Ascending aorta (tissue), 2 donors: ENCODE measurements at regions not wholly inside any gene's neighbourhood (a gene's known extent, or its start where the extent isn't known, plus 50 kb on each side); places are given as distances from the start of the nearest gene placed in this dataset.

Experiments
- DNase-seq, 2 donors: peaks; one replicate each; pipeline ENCODE4 v3.0.0-alpha.2; 2019; ENCODE audit warnings: low spot score in 2 of 2
- H3K27ac ChIP-seq, 2 donors: fragments of 200-600 bp; sonication (generic); one replicate each; pipeline ENCODE4 v1.5.1; 2016 to 2017; ENCODE audit warnings: mild to moderate bottlenecking in 1 of 2
- H3K27me3 ChIP-seq: fragments of 200-600 bp; sonication (generic); one replicate; pipeline ENCODE4 v1.5.1; 2017
- H3K36me3 ChIP-seq, 2 donors: fragments of 200-600 bp; sonication (generic); one replicate each; pipeline ENCODE4 v1.5.1; 2016
- H3K4me1 ChIP-seq, 2 donors: fragments of 200-600 bp; sonication (generic); one replicate each; pipeline ENCODE4 v1.5.1; 2016 to 2017; ENCODE audit warnings: mild to moderate bottlenecking in 1 of 2
- H3K4me3 ChIP-seq, 2 donors: fragments of 200-600 bp; sonication (generic); one replicate each; pipeline ENCODE4 v1.5.1; 2016 to 2017; ENCODE audit warnings: mild to moderate bottlenecking in 1 of 2
- H3K9me3 ChIP-seq, 2 donors: fragments of 200-600 bp; sonication (generic); one replicate each; pipeline ENCODE4 v1.5.1; 2016
- CTCF ChIP-seq, 3 experiments: fragments of 200-600 bp in 2 of 3; fragments of 450-650 bp in 1 of 3; sonication (generic) in 2 of 3; IDR thresholded peaks; one replicate each; pipeline ENCODE4 v1.5.1; 2016 to 2019; ENCODE audit warnings: antibody characterized with exemption in 3 of 3, mild to moderate bottlenecking in 1 of 3, moderate library complexity in 1 of 3
- intact Hi-C: fragments of 100-400 bp; cut with DNase I; formaldehyde crosslinking; loops from one replicate; pipeline ENCODE4 v1.15.1; 2023

- peaks cover 3 to 8% of the 10 kb centered on the region in 2 donors for H3K4me1 ChIP-seq
- intact Hi-C loops = no loop called here
- H3K9me3 ChIP-seq = no peaks in the 10 kb centered on the region
- DNase-seq = no peak
- H3K36me3 ChIP-seq = no peaks in the 10 kb centered on the region
- H3K27me3 ChIP-seq = no peaks in the 10 kb centered on the region
- H3K27ac ChIP-seq = peak overlapping the region in 1 of 2 donors; percentile 12
- H3K4me3 ChIP-seq = no peak overlapping the region
- no peak for TF ChIP-seq CTCF (IDR thresholded peaks at IDR 0.05)
Measured at GRCh38 chr4:30818541-30818940, 98.4 kb downstream of the PCDH7 start.

GRCh38 chr4:30821275-30821674, 101.1 kb downstream of the PCDH7 start:
- no peaks in the 10 kb centered on the region for H3K27me3 ChIP-seq

GRCh38 chr4:30821859-30822612, 101.9 kb downstream of the PCDH7 start:
- no peak overlapping the region for H3K4me3 ChIP-seq
- TF ChIP-seq CTCF (IDR thresholded peaks at IDR 0.05) = no peak
- H3K9me3 ChIP-seq = no peaks in the 10 kb centered on the region
- no peak for DNase-seq
- H3K27me3 ChIP-seq = no peaks in the 10 kb centered on the region
- intact Hi-C loops = no loop called here
- no peak overlapping the region for H3K27ac ChIP-seq
- H3K36me3 ChIP-seq = no peaks in the 10 kb centered on the region
- peaks cover 0 to 18% of the 10 kb centered on the region in 2 donors for H3K4me1 ChIP-seq

More at GRCh38 chr4:30821275-30821674, 101.1 kb downstream of the PCDH7 start:
- H3K9me3 ChIP-seq = no peaks in the 10 kb centered on the region
- no peak overlapping the region for H3K4me3 ChIP-seq
- intact Hi-C loops = no loop called here
- peaks cover 0 to 18% of the 10 kb centered on the region in 2 donors for H3K4me1 ChIP-seq
- H3K27ac ChIP-seq = no peak overlapping the region
- no peak for DNase-seq
- no peak for TF ChIP-seq CTCF (IDR thresholded peaks at IDR 0.05)
- no peaks in the 10 kb centered on the region for H3K36me3 ChIP-seq

GRCh38 chr4:30822911-30823551, 102.9 kb downstream of the PCDH7 start:
- H3K9me3 ChIP-seq = no peaks in the 10 kb centered on the region
- H3K4me1 ChIP-seq = peaks cover 0 to 22% of the 10 kb centered on the region in 2 donors
- TF ChIP-seq CTCF (IDR thresholded peaks at IDR 0.05) = no peak
- H3K4me3 ChIP-seq = no peak overlapping the region
- H3K36me3 ChIP-seq = no peaks in the 10 kb centered on the region
- no peaks in the 10 kb centered on the region for H3K27me3 ChIP-seq
- DNase-seq = no peak
- no peak overlapping the region for H3K27ac ChIP-seq
- intact Hi-C loops = no loop called here

- Histone ChIP-seq H3K4me1 (peaks cover 0 to 28% of the 10 kb centered on the region in 2 donors), H3K4me3 (no peak overlapping the region), H3K9me3 (no peaks in the 10 kb centered on the region), H3K27me3 (no peaks in the 10 kb centered on the region), H3K36me3 (no peaks in the 10 kb centered on the region), H3K27ac (no peak overlapping the region)
- no peak for TF ChIP-seq CTCF (IDR thresholded peaks at IDR 0.05)
- intact Hi-C loops = no loop called here
- DNase-seq = no peak
Measured at GRCh38 chr4:30825008-30825770, 105.0 kb downstream of the PCDH7 start.
